RWPE2 (cell line): ENCODE measurements at regions not wholly inside any gene's neighbourhood (a gene's known extent, or its start where the extent isn't known, plus 50 kb on each side); places are given as distances from the start of the nearest gene placed in this dataset.
A peak's percentile ranks its signal among the peaks of the same experiment; 100 is the strongest.

Experiments used
- ATAC-seq: fragments of 200-7000 bp; cut with Tn5 transposase; 3 replicates; pipeline ENCODE4 v1.9.1; 2021; ENCODE audit warnings: low read depth
- DNase-seq: peaks from one replicate; pipeline ENCODE4 v3.0.0-alpha.2; 2020; ENCODE audit warnings: low spot score
- H3K27ac ChIP-seq: fragments of 450-650 bp; 2 replicates; pipeline ENCODE4 v1.5.1; 2017; ENCODE audit warnings: mild to moderate bottlenecking; ENCODE audit not compliant: poor library complexity, severe bottlenecking
- H3K27me3 ChIP-seq: fragments of 250-450 bp; sonication (Bioruptor Pico); 2 replicates; pipeline ENCODE4 v1.5.1; 2021; ENCODE audit warnings: mild to moderate bottlenecking, moderate library complexity; ENCODE audit not compliant: insufficient read depth, poor library complexity, severe bottlenecking
- H3K36me3 ChIP-seq: fragments of 250-450 bp; sonication (Bioruptor Pico); 2 replicates; pipeline ENCODE4 v1.5.1; 2020; ENCODE audit warnings: low read depth, mild to moderate bottlenecking, moderate library complexity
- H3K4me1 ChIP-seq: fragments of 250-450 bp; sonication (Bioruptor Pico); 2 replicates; pipeline ENCODE4 v1.5.1; 2021; ENCODE audit warnings: mild to moderate bottlenecking, moderate library complexity; ENCODE audit not compliant: insufficient read depth, poor library complexity, severe bottlenecking
- H3K4me3 ChIP-seq: fragments of 250-450 bp; sonication (Bioruptor Pico); 2 replicates; pipeline ENCODE4 v1.5.1; 2021; ENCODE audit warnings: mild to moderate bottlenecking, moderate library complexity; ENCODE audit not compliant: severe bottlenecking
- H3K9me3 ChIP-seq: fragments of 250-450 bp; sonication (Bioruptor Pico); 2 replicates; pipeline ENCODE4 v1.5.1; 2021; ENCODE audit warnings: mild to moderate bottlenecking, moderate library complexity; ENCODE audit not compliant: severe bottlenecking
- TF ChIP-seq, protein P1 (sequence below): fragments of 450-650 bp; IDR thresholded peaks from one replicate; pipeline ENCODE4 v1.5.1; 2017; ENCODE audit warnings: mild to moderate bottlenecking, moderate library complexity; ENCODE audit not compliant: poor library complexity, severe bottlenecking

DNA sequence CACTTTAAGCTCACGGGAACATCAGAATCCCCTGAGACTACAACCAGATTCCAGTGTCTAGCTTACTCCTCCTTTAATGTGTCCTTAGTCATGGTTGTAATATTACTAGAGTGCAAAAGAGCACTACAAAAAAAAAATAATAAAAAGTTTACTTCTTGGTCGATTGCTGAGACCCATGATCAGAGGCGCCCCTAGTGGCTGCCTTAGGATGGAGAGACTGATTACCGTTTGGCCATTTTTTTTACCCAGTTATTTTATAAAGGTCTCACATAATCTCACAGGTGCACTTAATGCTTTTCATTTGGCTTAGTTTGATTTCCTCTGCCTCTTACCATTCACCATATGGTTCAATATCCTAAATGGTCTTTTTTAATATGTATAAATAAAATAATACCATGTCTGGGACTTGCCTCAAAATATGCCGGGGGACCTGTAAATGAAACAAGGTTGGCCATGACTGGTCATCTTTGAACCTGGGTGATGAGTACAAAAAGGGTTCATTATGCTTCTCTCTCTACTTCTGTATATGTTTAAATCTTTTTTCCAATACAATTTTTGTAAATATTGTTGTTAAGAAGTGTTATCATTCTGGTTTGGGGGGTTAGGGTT is 331.5 kb upstream of the NFE2L3 start:
- no peak for DNase-seq

DNA sequence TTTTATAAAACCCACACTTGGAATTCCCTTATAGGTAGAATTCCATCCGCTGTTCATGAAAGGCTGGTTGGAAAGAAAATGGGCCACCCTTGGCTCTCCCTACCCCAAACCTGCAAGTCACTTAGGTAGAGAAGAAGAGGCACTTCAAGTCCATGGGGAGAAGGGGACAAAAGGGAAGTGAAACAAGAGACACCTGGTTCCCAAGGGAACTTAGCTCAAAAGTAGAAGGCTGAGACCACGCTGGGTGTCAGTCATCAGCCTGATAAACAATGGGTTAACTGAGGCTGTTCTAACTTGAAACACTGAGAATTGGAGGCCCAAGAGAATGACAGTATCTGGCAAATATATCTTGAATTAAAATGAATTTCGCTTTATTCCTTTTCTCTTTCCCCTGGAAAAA is 330.8 kb upstream of the NFE2L3 start:
- H3K27ac ChIP-seq, result no peak overlapping the region
- H3K4me3 ChIP-seq, result no peak overlapping the region
- H3K4me1 ChIP-seq, result no peaks in the 10 kb centered on the region
- no peaks in the 10 kb centered on the region for H3K27me3 ChIP-seq
- DNase-seq (no peak), ATAC-seq (no peak)
- H3K36me3 ChIP-seq, result no peaks in the 10 kb centered on the region
- no peaks in the 10 kb centered on the region for H3K9me3 ChIP-seq
- TF ChIP-seq, protein P1, sequence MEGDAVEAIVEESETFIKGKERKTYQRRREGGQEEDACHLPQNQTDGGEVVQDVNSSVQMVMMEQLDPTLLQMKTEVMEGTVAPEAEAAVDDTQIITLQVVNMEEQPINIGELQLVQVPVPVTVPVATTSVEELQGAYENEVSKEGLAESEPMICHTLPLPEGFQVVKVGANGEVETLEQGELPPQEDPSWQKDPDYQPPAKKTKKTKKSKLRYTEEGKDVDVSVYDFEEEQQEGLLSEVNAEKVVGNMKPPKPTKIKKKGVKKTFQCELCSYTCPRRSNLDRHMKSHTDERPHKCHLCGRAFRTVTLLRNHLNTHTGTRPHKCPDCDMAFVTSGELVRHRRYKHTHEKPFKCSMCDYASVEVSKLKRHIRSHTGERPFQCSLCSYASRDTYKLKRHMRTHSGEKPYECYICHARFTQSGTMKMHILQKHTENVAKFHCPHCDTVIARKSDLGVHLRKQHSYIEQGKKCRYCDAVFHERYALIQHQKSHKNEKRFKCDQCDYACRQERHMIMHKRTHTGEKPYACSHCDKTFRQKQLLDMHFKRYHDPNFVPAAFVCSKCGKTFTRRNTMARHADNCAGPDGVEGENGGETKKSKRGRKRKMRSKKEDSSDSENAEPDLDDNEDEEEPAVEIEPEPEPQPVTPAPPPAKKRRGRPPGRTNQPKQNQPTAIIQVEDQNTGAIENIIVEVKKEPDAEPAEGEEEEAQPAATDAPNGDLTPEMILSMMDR, result no peak

More for the DNA sequence above, 331.5 kb upstream of the NFE2L3 start:
- Histone ChIP-seq H3K27ac (no peak overlapping the region), H3K9me3 (no peaks in the 10 kb centered on the region), H3K36me3 (no peaks in the 10 kb centered on the region), H3K4me3 (no peak overlapping the region), H3K4me1 (no peaks in the 10 kb centered on the region), H3K27me3 (no peaks in the 10 kb centered on the region)
- ATAC-seq, result no peak
- TF ChIP-seq, protein P1, result peak; percentile 77

DNA sequence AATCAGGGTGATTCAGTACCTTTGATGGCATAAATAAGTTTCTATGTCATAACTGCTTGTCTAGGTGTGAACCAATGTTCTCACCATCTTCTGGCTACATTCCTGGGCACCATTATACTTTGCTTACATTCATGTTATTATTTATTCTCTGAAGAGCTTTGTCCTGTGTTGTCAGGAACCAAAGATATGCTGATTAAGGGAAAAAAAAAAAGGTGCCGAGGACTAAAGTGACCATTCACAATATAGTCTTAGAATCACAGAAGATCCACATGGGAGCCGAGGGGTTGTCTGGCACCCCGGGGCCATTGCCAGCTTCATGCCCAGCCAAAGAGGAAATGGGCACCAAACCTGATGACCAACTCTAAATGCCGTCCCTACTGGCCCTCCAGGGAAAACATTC is 329.2 kb upstream of the NFE2L3 start:
- DNase-seq, result no peak
- no peaks in the 10 kb centered on the region for H3K36me3 ChIP-seq
- H3K4me1 ChIP-seq, result no peaks in the 10 kb centered on the region
- no peak overlapping the region for H3K27ac ChIP-seq
- TF ChIP-seq, protein P1, result no peak
- no peaks in the 10 kb centered on the region for H3K9me3 ChIP-seq
- no peak overlapping the region for H3K4me3 ChIP-seq
- H3K27me3 ChIP-seq, result no peaks in the 10 kb centered on the region
- no peak for ATAC-seq

DNA sequence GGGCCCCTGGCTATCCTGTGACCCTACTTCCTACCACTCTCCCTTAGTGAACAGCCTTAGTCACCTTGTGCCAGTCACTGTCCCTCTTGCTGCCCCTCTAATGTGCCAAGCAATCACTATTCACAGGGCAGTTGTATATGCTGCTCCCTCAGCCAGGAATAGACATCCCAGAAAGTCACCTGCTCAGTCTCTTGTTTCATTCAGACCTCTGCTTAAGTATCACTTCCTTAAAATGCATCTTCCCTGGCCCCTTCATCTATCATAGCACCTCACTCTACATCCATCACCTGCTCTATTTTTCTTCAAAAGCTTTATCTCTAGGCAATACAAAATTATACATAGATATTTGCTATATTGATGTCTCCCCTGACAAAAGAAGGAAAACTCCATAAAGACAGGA is 328.4 kb upstream of the NFE2L3 start:
- Histone ChIP-seq H3K36me3 (no peaks in the 10 kb centered on the region), H3K27me3 (no peaks in the 10 kb centered on the region), H3K4me1 (no peaks in the 10 kb centered on the region), H3K27ac (no peak overlapping the region), H3K4me3 (no peak overlapping the region), H3K9me3 (no peaks in the 10 kb centered on the region)
- ATAC-seq (no peak), DNase-seq (no peak)
- TF ChIP-seq, protein P1, result no peak

DNA sequence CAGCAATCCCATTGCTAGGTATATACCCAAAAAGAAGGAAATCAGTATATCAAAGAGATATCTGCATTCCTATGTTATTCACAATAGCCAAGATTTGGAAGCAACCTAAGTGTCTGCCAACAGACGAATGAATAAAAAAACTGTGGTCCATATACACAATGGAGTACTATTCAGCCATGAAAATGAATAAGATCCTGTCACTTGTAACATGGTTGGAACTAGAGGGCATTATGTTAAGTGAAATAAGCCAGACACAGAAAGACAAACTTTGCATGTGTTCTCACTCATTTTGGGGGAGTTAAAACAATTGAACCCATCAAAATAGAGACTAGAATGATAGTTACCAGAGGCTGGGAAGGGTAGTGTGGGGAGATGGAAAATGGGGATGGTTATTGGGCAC is 323.5 kb upstream of the NFE2L3 start:
- H3K4me3 ChIP-seq, result no peak overlapping the region
- TF ChIP-seq, protein P1, result no peak
- H3K27ac ChIP-seq, result no peak overlapping the region
- DNase-seq, result no peak
- H3K4me1 ChIP-seq, result no peaks in the 10 kb centered on the region
- ATAC-seq, result no peak
- H3K9me3 ChIP-seq, result no peaks in the 10 kb centered on the region
- H3K36me3 ChIP-seq, result no peaks in the 10 kb centered on the region
- H3K27me3 ChIP-seq, result no peaks in the 10 kb centered on the region
